ENCODE measurements at regions not wholly inside any gene's neighbourhood (a gene's known extent, or its start where the extent isn't known, plus 50 kb on each side); places are given as distances from the start of the nearest gene placed in this dataset.

DNA sequence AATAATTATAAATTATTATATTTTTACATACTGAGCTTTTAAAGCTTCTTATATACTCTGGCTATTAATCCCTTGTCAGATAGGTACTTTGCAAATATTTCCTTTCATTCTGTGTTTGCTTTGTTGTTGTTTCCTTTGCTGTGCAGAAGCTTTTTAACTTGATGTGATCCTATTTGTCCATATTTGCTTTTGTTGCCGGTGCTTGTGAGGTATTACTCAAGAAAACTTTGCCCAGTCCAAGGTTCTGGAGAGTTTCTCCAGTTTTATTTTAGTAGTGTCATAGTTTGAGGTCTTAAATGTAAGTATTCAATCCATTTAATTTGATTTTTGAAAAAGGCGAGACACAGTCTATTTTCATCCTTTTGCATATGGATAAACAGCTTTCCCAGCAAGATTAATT, 1319.9 kb upstream of the PRR20A start:
- H3K4me1 Mint-ChIP-seq, result no peaks in the 10 kb centered on the region
- TF ChIP-seq, protein P1, sequence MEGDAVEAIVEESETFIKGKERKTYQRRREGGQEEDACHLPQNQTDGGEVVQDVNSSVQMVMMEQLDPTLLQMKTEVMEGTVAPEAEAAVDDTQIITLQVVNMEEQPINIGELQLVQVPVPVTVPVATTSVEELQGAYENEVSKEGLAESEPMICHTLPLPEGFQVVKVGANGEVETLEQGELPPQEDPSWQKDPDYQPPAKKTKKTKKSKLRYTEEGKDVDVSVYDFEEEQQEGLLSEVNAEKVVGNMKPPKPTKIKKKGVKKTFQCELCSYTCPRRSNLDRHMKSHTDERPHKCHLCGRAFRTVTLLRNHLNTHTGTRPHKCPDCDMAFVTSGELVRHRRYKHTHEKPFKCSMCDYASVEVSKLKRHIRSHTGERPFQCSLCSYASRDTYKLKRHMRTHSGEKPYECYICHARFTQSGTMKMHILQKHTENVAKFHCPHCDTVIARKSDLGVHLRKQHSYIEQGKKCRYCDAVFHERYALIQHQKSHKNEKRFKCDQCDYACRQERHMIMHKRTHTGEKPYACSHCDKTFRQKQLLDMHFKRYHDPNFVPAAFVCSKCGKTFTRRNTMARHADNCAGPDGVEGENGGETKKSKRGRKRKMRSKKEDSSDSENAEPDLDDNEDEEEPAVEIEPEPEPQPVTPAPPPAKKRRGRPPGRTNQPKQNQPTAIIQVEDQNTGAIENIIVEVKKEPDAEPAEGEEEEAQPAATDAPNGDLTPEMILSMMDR (conservative IDR thresholded peaks at IDR 0.05), result no peak
- no peaks in the 10 kb centered on the region for H3K27me3 Mint-ChIP-seq (ENCODE audit: low read depth)
- no peak overlapping the region for H3K4me3 Mint-ChIP-seq
- no peaks in the 10 kb centered on the region for H3K36me3 Mint-ChIP-seq (ENCODE audit: low read depth)
- H3K9me3 Mint-ChIP-seq, result no peaks in the 10 kb centered on the region
- H3K27ac Mint-ChIP-seq (ENCODE audit: unreplicated experiment), result peak overlapping the region; percentile 40
- DNase-seq (ENCODE audit: low read depth, low spot score), result no peak

DNA sequence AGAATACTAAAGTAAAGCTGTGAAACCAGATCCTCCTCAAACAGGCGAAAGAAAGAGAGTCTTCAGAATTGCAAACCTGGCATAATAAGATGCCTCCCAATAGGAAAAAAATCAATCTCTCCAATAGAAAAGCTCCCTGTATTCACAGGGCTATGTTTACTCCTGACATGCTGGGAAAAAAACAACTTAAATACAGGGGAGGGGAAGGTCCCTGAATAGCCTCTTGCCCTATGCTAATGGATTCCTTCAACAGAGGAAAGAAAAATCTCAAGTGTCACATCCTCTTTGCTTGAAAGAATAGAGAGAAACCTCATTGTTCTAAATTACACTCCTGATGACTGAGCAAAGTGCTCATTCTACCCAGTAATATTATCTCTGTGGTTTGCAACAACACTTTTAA, 1271.1 kb upstream of the PRR20A start:
- no peaks in the 10 kb centered on the region for H3K4me1 Mint-ChIP-seq
- TF ChIP-seq, protein P1 (conservative IDR thresholded peaks at IDR 0.05), result no peak
- no peak overlapping the region for H3K4me3 Mint-ChIP-seq
- peaks cover 24% of the 10 kb centered on the region for H3K9me3 Mint-ChIP-seq
- DNase-seq (ENCODE audit: low read depth, low spot score), result no peak
- H3K27ac Mint-ChIP-seq (ENCODE audit: unreplicated experiment), result no peak overlapping the region
- H3K36me3 Mint-ChIP-seq (ENCODE audit: low read depth), result no peaks in the 10 kb centered on the region
- H3K27me3 Mint-ChIP-seq (ENCODE audit: low read depth), result no peaks in the 10 kb centered on the region

DNA sequence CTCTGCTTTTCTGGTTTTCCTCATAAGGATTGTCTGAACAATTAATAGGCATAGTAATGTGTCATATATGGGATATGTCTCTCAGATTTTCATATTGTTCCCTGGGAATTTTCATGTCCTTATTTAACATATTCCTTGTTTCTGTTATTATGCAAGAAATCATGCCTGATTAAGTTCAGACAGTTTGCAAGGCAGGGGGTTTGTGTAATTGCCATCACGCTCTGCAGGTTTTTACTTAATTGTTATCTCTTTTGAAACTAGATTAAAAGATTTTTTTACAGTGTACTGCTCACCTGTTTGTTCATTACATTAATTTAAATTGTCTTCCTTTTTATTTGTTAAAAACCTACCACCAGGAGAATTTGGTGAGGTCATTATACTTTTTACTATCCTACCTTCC, 1253.2 kb upstream of the PRR20A start:
- Mint-ChIP-seq H3K4me1 (no peaks in the 10 kb centered on the region), H3K27ac (ENCODE audit: unreplicated experiment) (no peak overlapping the region), H3K9me3 (no peaks in the 10 kb centered on the region), H3K4me3 (no peak overlapping the region), H3K36me3 (ENCODE audit: low read depth) (no peaks in the 10 kb centered on the region), H3K27me3 (ENCODE audit: low read depth) (no peaks in the 10 kb centered on the region)
- TF ChIP-seq, protein P1 (conservative IDR thresholded peaks at IDR 0.05), result no peak
- DNase-seq (ENCODE audit: low read depth, low spot score), result no peak

- H3K27ac Mint-ChIP-seq (ENCODE audit: unreplicated experiment), result no peak overlapping the region
- no peak for DNase-seq (ENCODE audit: low read depth, low spot score)
- no peaks in the 10 kb centered on the region for H3K36me3 Mint-ChIP-seq (ENCODE audit: low read depth)
- H3K27me3 Mint-ChIP-seq (ENCODE audit: low read depth), result no peaks in the 10 kb centered on the region
- H3K4me3 Mint-ChIP-seq, result no peak overlapping the region
- H3K9me3 Mint-ChIP-seq, result no peaks in the 10 kb centered on the region
- TF ChIP-seq, protein P1 (conservative IDR thresholded peaks at IDR 0.05), result no peak
- no peaks in the 10 kb centered on the region for H3K4me1 Mint-ChIP-seq
These were observed 1247.2 kb upstream of the PRR20A start for GRCh38 chr13:55893540-55893939.

- H3K27ac Mint-ChIP-seq (ENCODE audit: unreplicated experiment), result no peak overlapping the region
- no peaks in the 10 kb centered on the region for H3K36me3 Mint-ChIP-seq (ENCODE audit: low read depth)
- TF ChIP-seq, protein P1 (conservative IDR thresholded peaks at IDR 0.05), result no peak
- no peaks in the 10 kb centered on the region for H3K4me1 Mint-ChIP-seq
- no peak for DNase-seq (ENCODE audit: low read depth, low spot score)
- no peaks in the 10 kb centered on the region for H3K27me3 Mint-ChIP-seq (ENCODE audit: low read depth)
- no peaks in the 10 kb centered on the region for H3K9me3 Mint-ChIP-seq
- no peak overlapping the region for H3K4me3 Mint-ChIP-seq
These were observed 1203.5 kb upstream of the PRR20A start for GRCh38 chr13:55937180-55937579.

GRCh38 chr13:55948175-55948574, 1192.5 kb upstream of the PRR20A start:
- Mint-ChIP-seq H3K27ac (ENCODE audit: unreplicated experiment) (no peak overlapping the region), H3K9me3 (peaks cover 12% of the 10 kb centered on the region), H3K36me3 (ENCODE audit: low read depth) (no peaks in the 10 kb centered on the region), H3K4me1 (no peaks in the 10 kb centered on the region), H3K27me3 (ENCODE audit: low read depth) (no peaks in the 10 kb centered on the region), H3K4me3 (no peak overlapping the region)
- no peak for DNase-seq (ENCODE audit: low read depth, low spot score)
- TF ChIP-seq, protein P1 (conservative IDR thresholded peaks at IDR 0.05), result no peak

All from neural crest cell (in vitro differentiated cells).